ENCODE measurements at regions not wholly inside any gene's neighbourhood (a gene's known extent, or its start where the extent isn't known, plus 50 kb on each side); places are given as distances from the start of the nearest gene placed in this dataset.

GRCh38 chr17:45677770-45678169 lies 106.3 kb upstream of the CRHR1 start:
- no peak overlapping the region for H3K4me3 Mint-ChIP-seq
- no peak overlapping the region for H3K27ac Mint-ChIP-seq
- H3K4me1 Mint-ChIP-seq (ENCODE audit: low read depth) = no peaks in the 10 kb centered on the region

DNA sequence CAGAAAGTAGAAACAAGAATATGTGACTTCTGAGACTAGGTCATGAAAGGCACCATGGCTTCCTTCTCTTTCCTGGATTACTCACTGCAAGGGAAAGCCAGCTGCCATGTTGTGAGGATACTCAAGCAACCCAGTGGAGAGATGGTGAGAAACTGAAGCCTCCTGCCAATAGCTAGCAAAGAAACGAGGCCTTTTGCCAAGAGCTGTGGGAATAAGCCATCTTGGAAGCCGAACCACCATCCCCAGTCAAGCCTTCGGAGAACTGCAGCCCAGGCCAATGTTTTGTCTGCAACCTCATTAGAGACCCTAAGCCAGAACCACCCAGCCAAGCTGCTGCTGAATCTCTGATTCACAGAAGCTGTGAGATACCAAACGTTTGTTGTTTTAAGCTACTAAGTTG lies 104.7 kb upstream of the CRHR1 start:
- Mint-ChIP-seq H3K4me3 (no peak overlapping the region), H3K9me3 (ENCODE audit: low read depth) (no peaks in the 10 kb centered on the region), H3K27ac (no peak overlapping the region), H3K4me1 (ENCODE audit: low read depth) (no peaks in the 10 kb centered on the region), H3K27me3 (peaks cover 4% of the 10 kb centered on the region), H3K36me3 (no peaks in the 10 kb centered on the region)

More at GRCh38 chr17:45677770-45678169, 106.3 kb upstream of the CRHR1 start:
- Mint-ChIP-seq H3K27me3 (peaks cover 4% of the 10 kb centered on the region), H3K9me3 (ENCODE audit: low read depth) (no peaks in the 10 kb centered on the region), H3K36me3 (no peaks in the 10 kb centered on the region)

GRCh38 chr17:45680360-45680759 lies 103.8 kb upstream of the CRHR1 start:
- H3K9me3 Mint-ChIP-seq (ENCODE audit: low read depth) = no peaks in the 10 kb centered on the region
- H3K27me3 Mint-ChIP-seq = peaks cover 4% of the 10 kb centered on the region
- no peaks in the 10 kb centered on the region for H3K36me3 Mint-ChIP-seq
- H3K4me3 Mint-ChIP-seq = no peak overlapping the region
- H3K4me1 Mint-ChIP-seq (ENCODE audit: low read depth) = no peaks in the 10 kb centered on the region
- H3K27ac Mint-ChIP-seq = no peak overlapping the region

GRCh38 chr17:45681706-45682105 lies 102.4 kb upstream of the CRHR1 start:
- Mint-ChIP-seq H3K4me1 (ENCODE audit: low read depth) (no peaks in the 10 kb centered on the region), H3K27me3 (peaks cover 4% of the 10 kb centered on the region), H3K9me3 (ENCODE audit: low read depth) (no peaks in the 10 kb centered on the region), H3K4me3 (no peak overlapping the region), H3K27ac (no peak overlapping the region), H3K36me3 (no peaks in the 10 kb centered on the region)

- H3K4me1 Mint-ChIP-seq (ENCODE audit: low read depth) = no peaks in the 10 kb centered on the region
- H3K27ac Mint-ChIP-seq = no peak overlapping the region
- no peak overlapping the region for H3K4me3 Mint-ChIP-seq
- peaks cover 10% of the 10 kb centered on the region for H3K27me3 Mint-ChIP-seq
- no peaks in the 10 kb centered on the region for H3K9me3 Mint-ChIP-seq (ENCODE audit: low read depth)
- H3K36me3 Mint-ChIP-seq = no peaks in the 10 kb centered on the region
Observed at GRCh38 chr17:45686250-45686649, 97.9 kb upstream of the CRHR1 start.

DNA sequence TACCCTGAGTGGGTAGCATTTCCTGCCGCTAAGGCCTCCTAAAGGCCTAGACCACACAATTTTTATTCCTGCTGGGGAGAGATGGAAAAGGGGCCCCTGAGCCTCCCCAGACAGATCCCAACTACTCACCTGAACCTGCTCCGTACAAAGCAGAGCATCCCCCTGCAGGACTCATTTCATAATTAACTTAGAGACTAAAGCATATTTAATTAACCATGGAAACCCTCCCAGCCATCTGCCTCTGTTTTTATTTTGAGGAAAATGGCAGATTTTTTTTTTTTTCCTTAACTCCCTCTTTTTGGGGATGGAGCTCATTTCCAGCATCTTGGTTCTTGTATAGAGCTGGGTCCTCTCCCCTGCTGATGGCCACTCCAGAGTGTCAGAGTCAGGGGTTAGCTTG lies 96.5 kb upstream of the CRHR1 start:
- no peaks in the 10 kb centered on the region for H3K4me1 Mint-ChIP-seq (ENCODE audit: low read depth)
- no peaks in the 10 kb centered on the region for H3K9me3 Mint-ChIP-seq (ENCODE audit: low read depth)
- H3K27ac Mint-ChIP-seq = no peak overlapping the region
- no peak overlapping the region for H3K4me3 Mint-ChIP-seq
- H3K27me3 Mint-ChIP-seq = peaks cover 10% of the 10 kb centered on the region
- H3K36me3 Mint-ChIP-seq = no peaks in the 10 kb centered on the region

DNA sequence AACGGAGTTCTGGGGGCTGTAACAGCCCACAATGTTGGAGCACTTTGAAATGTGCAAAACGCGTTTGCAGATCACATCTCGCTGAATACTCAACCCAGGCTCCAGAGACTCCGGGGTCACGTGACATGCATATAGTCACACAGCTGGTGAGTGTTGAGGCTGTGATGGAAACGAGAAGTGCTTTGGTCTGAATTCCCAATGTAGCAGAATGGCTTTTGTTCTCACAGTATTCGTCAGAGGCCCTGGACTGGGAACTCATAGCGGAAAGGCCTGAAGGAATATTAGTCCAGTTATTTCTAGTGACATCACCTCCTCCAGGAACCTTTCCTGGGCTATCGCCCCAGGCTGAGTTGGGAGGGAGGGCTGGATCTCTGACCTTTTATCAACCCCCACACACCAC lies 95.8 kb upstream of the CRHR1 start:
- Mint-ChIP-seq H3K4me1 (ENCODE audit: low read depth) (no peaks in the 10 kb centered on the region), H3K27me3 (peaks cover 10% of the 10 kb centered on the region), H3K27ac (no peak overlapping the region)

DNA sequence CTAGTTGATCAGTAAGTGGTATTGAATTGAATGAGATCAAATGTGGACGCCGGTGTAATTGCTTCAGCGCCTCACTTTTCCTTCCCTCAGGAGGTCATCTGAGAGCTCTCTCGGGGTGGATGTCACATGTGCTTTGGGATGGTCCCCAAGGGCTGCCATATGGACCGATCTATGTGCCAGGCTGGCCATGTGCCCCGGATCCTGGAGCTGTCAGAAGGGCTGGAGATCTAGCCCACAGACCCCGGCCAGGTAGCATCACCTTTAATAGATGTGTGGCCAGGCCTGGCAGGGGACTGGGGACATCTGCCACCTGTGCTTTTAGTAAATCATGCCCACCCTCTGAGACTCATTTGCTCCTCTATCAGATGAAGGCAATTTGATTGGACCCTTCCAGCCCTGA lies 95.3 kb upstream of the CRHR1 start:
- peaks cover 12% of the 10 kb centered on the region for H3K27me3 Mint-ChIP-seq

More for the DNA sequence above, 95.8 kb upstream of the CRHR1 start:
- Mint-ChIP-seq H3K36me3 (no peaks in the 10 kb centered on the region), H3K9me3 (ENCODE audit: low read depth) (no peaks in the 10 kb centered on the region), H3K4me3 (no peak overlapping the region)

DNA sequence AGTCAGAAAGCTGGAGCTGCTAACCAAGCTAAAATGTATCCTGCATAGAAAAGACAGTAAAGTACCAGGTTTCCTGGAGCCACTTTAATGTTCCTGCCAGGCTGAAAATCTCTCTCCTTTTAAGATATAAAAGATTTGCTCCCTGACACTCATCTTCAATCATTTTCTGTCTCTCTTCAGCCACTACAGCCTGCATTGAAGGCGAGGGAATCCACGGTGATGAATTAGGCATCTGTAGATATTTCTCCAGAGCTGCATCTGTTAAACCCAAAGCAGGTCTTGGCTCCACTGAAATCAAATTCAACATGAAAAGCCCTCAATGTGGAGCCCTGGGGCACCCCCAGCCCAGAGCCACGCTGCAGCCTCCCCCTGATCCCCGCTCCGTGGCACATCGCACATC lies 94.7 kb upstream of the CRHR1 start:
- Mint-ChIP-seq H3K4me3 (no peak overlapping the region), H3K9me3 (ENCODE audit: low read depth) (no peaks in the 10 kb centered on the region), H3K27me3 (peaks cover 12% of the 10 kb centered on the region), H3K4me1 (ENCODE audit: low read depth) (no peaks in the 10 kb centered on the region), H3K36me3 (no peaks in the 10 kb centered on the region), H3K27ac (no peak overlapping the region)

More for the DNA sequence above, 95.3 kb upstream of the CRHR1 start:
- Mint-ChIP-seq H3K4me1 (ENCODE audit: low read depth) (no peaks in the 10 kb centered on the region), H3K27ac (no peak overlapping the region), H3K36me3 (no peaks in the 10 kb centered on the region), H3K4me3 (no peak overlapping the region), H3K9me3 (ENCODE audit: low read depth) (no peaks in the 10 kb centered on the region)

DNA sequence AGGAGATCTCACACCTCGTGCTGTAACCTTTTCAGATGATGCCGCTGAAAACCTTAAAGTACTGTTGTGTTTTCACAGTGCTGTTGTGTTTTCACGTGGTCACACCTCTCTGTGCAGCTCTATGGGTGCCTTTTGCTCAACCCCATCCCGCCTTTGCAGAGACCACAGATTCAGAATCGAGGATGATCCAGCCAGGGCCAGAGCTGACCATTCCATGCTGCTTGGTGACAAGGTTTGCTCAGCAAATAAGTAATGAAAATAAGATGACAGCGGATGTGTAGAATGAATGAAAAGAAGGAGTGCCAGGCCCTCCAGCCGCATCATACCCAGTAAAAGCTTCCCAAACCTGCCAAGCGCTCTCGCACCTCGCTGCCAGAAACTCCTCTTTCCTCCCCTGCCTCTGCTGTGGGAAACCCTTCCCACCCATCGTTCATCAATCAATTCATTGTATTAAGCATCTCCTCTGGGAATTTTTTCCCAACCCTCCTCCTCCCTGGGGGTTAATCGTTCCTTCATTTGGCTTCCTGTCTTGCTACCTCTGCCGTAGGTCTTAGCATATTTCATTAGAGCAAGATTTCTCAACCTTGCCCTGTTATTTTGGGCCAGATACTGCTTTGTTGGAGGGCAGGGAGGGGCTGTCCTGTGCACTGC lies 93.4 kb upstream of the CRHR1 start:
- H3K27ac Mint-ChIP-seq = no peak overlapping the region
- no peak overlapping the region for H3K4me3 Mint-ChIP-seq
- no peaks in the 10 kb centered on the region for H3K36me3 Mint-ChIP-seq
- H3K4me1 Mint-ChIP-seq (ENCODE audit: low read depth) = no peaks in the 10 kb centered on the region
- H3K9me3 Mint-ChIP-seq (ENCODE audit: low read depth) = no peaks in the 10 kb centered on the region
- peaks cover 17% of the 10 kb centered on the region for H3K27me3 Mint-ChIP-seq

DNA sequence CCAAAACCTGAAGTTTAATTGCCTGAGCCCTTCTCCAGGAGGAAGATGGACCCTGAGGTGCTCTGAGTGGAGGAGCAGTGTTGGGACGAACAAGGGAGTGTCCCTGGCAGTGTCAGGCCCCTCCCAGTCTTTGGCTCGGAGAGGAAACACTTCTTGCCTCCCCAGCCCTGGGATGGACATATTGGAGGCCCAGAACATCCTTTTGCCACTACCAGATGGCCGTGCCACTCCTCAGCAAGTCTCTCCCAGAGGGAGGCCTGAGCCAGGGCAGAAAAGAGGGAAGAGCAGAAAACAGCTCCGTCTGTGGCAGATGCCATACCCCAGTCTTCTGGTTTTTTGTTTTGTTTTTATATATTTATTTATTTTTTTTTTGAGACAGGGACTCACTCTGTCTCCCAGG lies 91.5 kb upstream of the CRHR1 start:
- Mint-ChIP-seq H3K4me3 (no peak overlapping the region), H3K36me3 (no peaks in the 10 kb centered on the region), H3K27ac (no peak overlapping the region), H3K9me3 (ENCODE audit: low read depth) (no peaks in the 10 kb centered on the region), H3K4me1 (ENCODE audit: low read depth) (no peaks in the 10 kb centered on the region), H3K27me3 (peaks cover 17% of the 10 kb centered on the region)

GRCh38 chr17:45693792-45694191 lies 90.3 kb upstream of the CRHR1 start:
- no peaks in the 10 kb centered on the region for H3K9me3 Mint-ChIP-seq (ENCODE audit: low read depth)
- no peaks in the 10 kb centered on the region for H3K4me1 Mint-ChIP-seq (ENCODE audit: low read depth)
- H3K27me3 Mint-ChIP-seq = peaks cover 17% of the 10 kb centered on the region
- no peaks in the 10 kb centered on the region for H3K36me3 Mint-ChIP-seq
- no peak overlapping the region for H3K27ac Mint-ChIP-seq
- no peak overlapping the region for H3K4me3 Mint-ChIP-seq

- H3K9me3 Mint-ChIP-seq (ENCODE audit: low read depth) = no peaks in the 10 kb centered on the region
- no peaks in the 10 kb centered on the region for H3K36me3 Mint-ChIP-seq
- H3K27ac Mint-ChIP-seq = no peak overlapping the region
- H3K4me1 Mint-ChIP-seq (ENCODE audit: low read depth) = no peaks in the 10 kb centered on the region
- peaks cover 9% of the 10 kb centered on the region for H3K27me3 Mint-ChIP-seq
- no peak overlapping the region for H3K4me3 Mint-ChIP-seq
Observed at GRCh38 chr17:45696442-45696841, 87.7 kb upstream of the CRHR1 start.

DNA sequence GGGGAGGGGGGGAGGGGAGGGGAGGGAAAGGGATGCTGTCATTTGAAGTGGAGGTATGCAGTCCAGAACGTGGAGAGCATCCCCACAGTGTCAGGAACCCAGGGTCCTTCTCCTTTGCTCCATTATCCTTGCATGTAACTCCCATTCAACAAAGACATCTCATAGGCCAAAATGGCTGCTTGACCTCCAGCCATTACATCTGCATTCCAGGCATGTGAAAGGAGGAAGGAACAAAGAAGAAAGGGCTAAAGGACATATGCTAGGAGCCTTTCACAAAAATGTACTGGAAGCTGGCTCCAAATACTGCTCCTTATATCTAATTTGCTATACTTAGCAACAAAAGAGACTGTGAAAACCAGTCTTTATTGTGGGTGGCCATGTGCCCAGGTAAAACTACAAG lies 87.0 kb upstream of the CRHR1 start:
- no peaks in the 10 kb centered on the region for H3K9me3 Mint-ChIP-seq (ENCODE audit: low read depth)
- no peak overlapping the region for H3K27ac Mint-ChIP-seq
- H3K27me3 Mint-ChIP-seq = peaks cover 11% of the 10 kb centered on the region
- no peaks in the 10 kb centered on the region for H3K36me3 Mint-ChIP-seq
- H3K4me1 Mint-ChIP-seq (ENCODE audit: low read depth) = no peaks in the 10 kb centered on the region
- no peak overlapping the region for H3K4me3 Mint-ChIP-seq

- H3K27me3 Mint-ChIP-seq = peaks cover 6% of the 10 kb centered on the region
- no peaks in the 10 kb centered on the region for H3K9me3 Mint-ChIP-seq (ENCODE audit: low read depth)
- no peaks in the 10 kb centered on the region for H3K36me3 Mint-ChIP-seq
- H3K4me1 Mint-ChIP-seq (ENCODE audit: low read depth) = peaks cover 6% of the 10 kb centered on the region
- H3K4me3 Mint-ChIP-seq = no peak overlapping the region
- H3K27ac Mint-ChIP-seq = no peak overlapping the region
Observed at GRCh38 chr17:45700171-45701090, 83.7 kb upstream of the CRHR1 start.
